ENCODE measurements at regions not wholly inside any gene's neighbourhood (a gene's known extent, or its start where the extent isn't known, plus 50 kb on each side); places are given as distances from the start of the nearest gene placed in this dataset.

DNA sequence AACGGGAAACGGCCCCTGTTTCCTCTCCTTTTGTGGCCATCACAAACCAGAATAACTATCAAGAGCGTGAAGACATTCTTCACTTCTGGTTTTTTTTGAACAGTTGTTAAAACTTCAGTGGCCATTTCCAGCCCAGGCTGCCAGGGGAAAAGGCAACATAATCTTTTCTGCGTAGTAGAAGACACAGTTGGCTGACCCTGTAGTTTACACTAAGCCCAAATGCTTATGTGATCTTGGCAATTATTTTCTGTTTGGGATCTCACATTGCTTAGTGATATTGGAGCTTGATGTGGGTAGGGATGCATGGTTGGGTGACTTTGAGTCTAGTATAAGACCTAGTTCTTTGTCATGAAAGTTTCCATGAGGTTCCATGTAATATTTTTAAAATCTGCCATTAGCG is 449.4 kb upstream of the CDH4 start:
- H3K27me3 ChIP-seq (ENCODE audit: control insufficient read depth in 1 of 2, insufficient read depth in 2 of 2, low read length in 2 of 2), result no peaks in the 10 kb centered on the region
- TF ChIP-seq, protein P1, sequence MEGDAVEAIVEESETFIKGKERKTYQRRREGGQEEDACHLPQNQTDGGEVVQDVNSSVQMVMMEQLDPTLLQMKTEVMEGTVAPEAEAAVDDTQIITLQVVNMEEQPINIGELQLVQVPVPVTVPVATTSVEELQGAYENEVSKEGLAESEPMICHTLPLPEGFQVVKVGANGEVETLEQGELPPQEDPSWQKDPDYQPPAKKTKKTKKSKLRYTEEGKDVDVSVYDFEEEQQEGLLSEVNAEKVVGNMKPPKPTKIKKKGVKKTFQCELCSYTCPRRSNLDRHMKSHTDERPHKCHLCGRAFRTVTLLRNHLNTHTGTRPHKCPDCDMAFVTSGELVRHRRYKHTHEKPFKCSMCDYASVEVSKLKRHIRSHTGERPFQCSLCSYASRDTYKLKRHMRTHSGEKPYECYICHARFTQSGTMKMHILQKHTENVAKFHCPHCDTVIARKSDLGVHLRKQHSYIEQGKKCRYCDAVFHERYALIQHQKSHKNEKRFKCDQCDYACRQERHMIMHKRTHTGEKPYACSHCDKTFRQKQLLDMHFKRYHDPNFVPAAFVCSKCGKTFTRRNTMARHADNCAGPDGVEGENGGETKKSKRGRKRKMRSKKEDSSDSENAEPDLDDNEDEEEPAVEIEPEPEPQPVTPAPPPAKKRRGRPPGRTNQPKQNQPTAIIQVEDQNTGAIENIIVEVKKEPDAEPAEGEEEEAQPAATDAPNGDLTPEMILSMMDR (IDR thresholded peaks at IDR 0.05), result no peak
- Mint-ChIP-seq H3K27ac (no peak overlapping the region), H3K9me3 (peaks cover 10% of the 10 kb centered on the region), H3K4me3 (no peak overlapping the region), H3K4me1 (ENCODE audit: low read depth) (no peaks in the 10 kb centered on the region), H3K27me3 (peaks cover 8% of the 10 kb centered on the region), H3K36me3 (ENCODE audit: low read depth) (no peaks in the 10 kb centered on the region)
- no peaks in the 10 kb centered on the region for H3K4me1 ChIP-seq (ENCODE audit: insufficient read depth, low read length)
- H3K4me3 ChIP-seq (ENCODE audit: low read length), result no peak overlapping the region
- intact Hi-C loops (cut with DNase I, micrococcal nuclease), result no loop called here
- ChIA-PET POLR2A (no interaction called here), CTCF (no interaction called here)
- ATAC-seq (ENCODE audit: poor library complexity), result no peak
- peaks cover 0 to 5% of the 10 kb centered on the region in 2 experiments for H3K9me3 ChIP-seq (ENCODE audit: control insufficient read depth in 1 of 2, insufficient read depth in 1 of 2, low read length in 2 of 2)
- no peak for DNase-seq
- no peak overlapping the region for H3K27ac ChIP-seq (ENCODE audit: low read depth in 1 of 2, low read length in 2 of 2)
- no peaks in the 10 kb centered on the region for H3K36me3 ChIP-seq (ENCODE audit: insufficient read depth, low read length)

- H3K9me3 Mint-ChIP-seq, result peaks cover 7% of the 10 kb centered on the region
- ATAC-seq (ENCODE audit: poor library complexity) (no peak), DNase-seq (no peak)
- Histone ChIP-seq H3K4me1 (ENCODE audit: insufficient read depth, low read length) (no peaks in the 10 kb centered on the region), H3K36me3 (ENCODE audit: insufficient read depth, low read length) (no peaks in the 10 kb centered on the region), H3K27ac (ENCODE audit: low read depth in 1 of 2, low read length in 2 of 2) (no peak overlapping the region), H3K9me3 (ENCODE audit: control insufficient read depth in 1 of 2, insufficient read depth in 1 of 2, low read length in 2 of 2) (peaks cover 0 to 4% of the 10 kb centered on the region in 2 experiments), H3K4me3 (ENCODE audit: low read length) (no peak overlapping the region), H3K27me3 (ENCODE audit: control insufficient read depth in 1 of 2, insufficient read depth in 2 of 2, low read length in 2 of 2) (no peaks in the 10 kb centered on the region)
- no peak overlapping the region for H3K27ac Mint-ChIP-seq
- intact Hi-C loops (cut with DNase I, micrococcal nuclease), result no loop called here
- no peak overlapping the region for H3K4me3 Mint-ChIP-seq
- no peaks in the 10 kb centered on the region for H3K36me3 Mint-ChIP-seq (ENCODE audit: low read depth)
- ChIA-PET POLR2A (no interaction called here), CTCF (no interaction called here)
- TF ChIP-seq, protein P1 (IDR thresholded peaks at IDR 0.05), result no peak
- no peaks in the 10 kb centered on the region for H3K4me1 Mint-ChIP-seq (ENCODE audit: low read depth)
- H3K27me3 Mint-ChIP-seq, result peaks cover 6% of the 10 kb centered on the region
Observed at GRCh38 chr20:60803335-60804055, 448.6 kb upstream of the CDH4 start.

DNA sequence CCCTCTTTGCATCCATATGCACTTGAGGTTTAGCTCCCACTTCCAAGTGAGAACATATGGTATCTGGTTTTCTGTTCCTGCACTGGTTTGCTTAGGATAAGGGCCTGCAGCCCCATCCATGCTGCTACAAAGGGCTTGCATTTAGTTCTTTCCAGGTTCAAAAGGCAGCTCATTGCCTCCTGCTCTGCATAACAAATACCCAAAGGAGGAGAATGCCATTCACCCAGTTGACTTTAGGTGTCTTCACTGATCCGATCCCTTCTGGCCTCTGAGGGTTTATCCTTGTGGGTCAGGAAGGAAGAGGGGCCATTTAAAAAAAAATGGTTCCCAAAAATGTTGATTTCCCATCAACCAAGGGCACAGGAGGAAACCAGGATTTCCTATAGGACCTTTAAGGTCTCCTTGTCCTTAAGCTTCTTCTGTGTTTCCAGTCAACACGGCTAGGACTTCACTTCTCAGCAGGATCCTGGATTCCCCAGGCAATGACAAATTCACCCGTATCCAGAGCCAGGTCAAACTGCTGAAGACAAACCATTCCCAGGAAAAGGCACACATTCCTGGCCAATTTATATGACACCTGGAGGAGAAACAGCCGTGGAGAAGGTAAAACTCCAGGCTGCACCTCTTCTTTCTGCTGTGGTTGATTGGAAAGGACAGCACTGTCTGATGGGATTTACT is 447.7 kb upstream of the CDH4 start:
- POLR2A ChIA-PET, result no interaction called here
- Histone ChIP-seq H3K27ac (ENCODE audit: low read depth in 1 of 2, low read length in 2 of 2) (no peak overlapping the region), H3K27me3 (ENCODE audit: control insufficient read depth in 1 of 2, insufficient read depth in 2 of 2, low read length in 2 of 2) (no peaks in the 10 kb centered on the region), H3K4me1 (ENCODE audit: insufficient read depth, low read length) (no peaks in the 10 kb centered on the region), H3K9me3 (ENCODE audit: control insufficient read depth in 1 of 2, insufficient read depth in 1 of 2, low read length in 2 of 2) (peaks cover 0 to 11% of the 10 kb centered on the region in 2 experiments), H3K36me3 (ENCODE audit: insufficient read depth, low read length) (no peaks in the 10 kb centered on the region), H3K4me3 (ENCODE audit: low read length) (no peak overlapping the region)
- H3K4me1 Mint-ChIP-seq (ENCODE audit: low read depth), result no peaks in the 10 kb centered on the region
- ATAC-seq (ENCODE audit: poor library complexity) (no peak), DNase-seq (no peak)
- peaks cover 6% of the 10 kb centered on the region for H3K27me3 Mint-ChIP-seq
- no peaks in the 10 kb centered on the region for H3K36me3 Mint-ChIP-seq (ENCODE audit: low read depth)
- no peak overlapping the region for H3K27ac Mint-ChIP-seq
- H3K4me3 Mint-ChIP-seq, result no peak overlapping the region
- CTCF ChIA-PET, result no interaction called here
- TF ChIP-seq, protein P1 (IDR thresholded peaks at IDR 0.05), result no peak
- H3K9me3 Mint-ChIP-seq, result peaks cover 7% of the 10 kb centered on the region
- intact Hi-C loops (cut with DNase I, micrococcal nuclease), result no loop called here

All from CD4-positive, alpha-beta T cell (primary cell).